ENCODE measurements at regions not wholly inside any gene's neighbourhood (a gene's known extent, or its start where the extent isn't known, plus 50 kb on each side); places are given as distances from the start of the nearest gene placed in this dataset.

- no peak overlapping the region for H3K9ac ChIP-seq (ENCODE audit: extremely low read depth, low read length, poor library complexity, severe bottlenecking)
- Mint-ChIP-seq H3K4me1 (no peaks in the 10 kb centered on the region), H3K4me3 (no peak overlapping the region), H3K36me3 (ENCODE audit: low read depth) (no peaks in the 10 kb centered on the region), H3K27ac (no peak overlapping the region), H3K9me3 (peaks cover 11% of the 10 kb centered on the region), H3K27me3 (ENCODE audit: insufficient read depth) (no peaks in the 10 kb centered on the region)
- H3K4me3 ChIP-seq (ENCODE audit: low read length) = no peak overlapping the region
- no peaks in the 10 kb centered on the region for H3K36me3 ChIP-seq (ENCODE audit: control insufficient read depth, insufficient read depth, low read length)
- H3K27ac ChIP-seq (ENCODE audit: low read depth, low read length) = no peak overlapping the region
- no peaks in the 10 kb centered on the region for H3K9me3 ChIP-seq (ENCODE audit: control insufficient read depth, low read length)
- no peak for DNase-seq
- H3K27me3 ChIP-seq (ENCODE audit: control insufficient read depth, insufficient read depth, low read length, poor library complexity, severe bottlenecking) = no peaks in the 10 kb centered on the region
- H3K4me1 ChIP-seq (ENCODE audit: control insufficient read depth, insufficient read depth, low read length) = no peaks in the 10 kb centered on the region
- WGBS, 2 experiments (ENCODE audit: insufficient coverage in 1 of 2, insufficient read length in 1 of 2) = 97 to 100% methylated on average over 1 of the region's 1 CpG
- no peak for TF ChIP-seq CTCF (conservative IDR thresholded peaks at IDR 0.05)
Measured at GRCh38 chr2:53373126-53373525, 394.5 kb upstream of the CHAC2 start.

GRCh38 chr2:53366543-53366942 lies 401.1 kb upstream of the CHAC2 start:
- no peaks in the 10 kb centered on the region for H3K4me1 ChIP-seq (ENCODE audit: control insufficient read depth, insufficient read depth, low read length)
- WGBS, 2 experiments (ENCODE audit: insufficient coverage in 1 of 2, insufficient read length in 1 of 2) = 93 to 100% methylated on average over 1 to 3 of the region's 3 CpGs
- H3K9ac ChIP-seq (ENCODE audit: extremely low read depth, low read length, poor library complexity, severe bottlenecking) = no peak overlapping the region
- H3K4me3 ChIP-seq (ENCODE audit: low read length) = no peak overlapping the region
- H3K36me3 ChIP-seq (ENCODE audit: control insufficient read depth, insufficient read depth, low read length) = no peaks in the 10 kb centered on the region
- Mint-ChIP-seq H3K36me3 (ENCODE audit: low read depth) (no peaks in the 10 kb centered on the region), H3K4me1 (no peaks in the 10 kb centered on the region), H3K4me3 (no peak overlapping the region), H3K9me3 (no peaks in the 10 kb centered on the region), H3K27ac (no peak overlapping the region), H3K27me3 (ENCODE audit: insufficient read depth) (no peaks in the 10 kb centered on the region)
- H3K9me3 ChIP-seq (ENCODE audit: control insufficient read depth, low read length) = no peaks in the 10 kb centered on the region
- no peak for TF ChIP-seq CTCF (conservative IDR thresholded peaks at IDR 0.05)
- no peak for DNase-seq
- H3K27me3 ChIP-seq (ENCODE audit: control insufficient read depth, insufficient read depth, low read length, poor library complexity, severe bottlenecking) = no peaks in the 10 kb centered on the region
- no peak overlapping the region for H3K27ac ChIP-seq (ENCODE audit: low read depth, low read length)

- H3K9ac ChIP-seq (ENCODE audit: extremely low read depth, low read length, poor library complexity, severe bottlenecking) = no peak overlapping the region
- no peaks in the 10 kb centered on the region for H3K27me3 ChIP-seq (ENCODE audit: control insufficient read depth, insufficient read depth, low read length, poor library complexity, severe bottlenecking)
- Mint-ChIP-seq H3K4me1 (no peaks in the 10 kb centered on the region), H3K4me3 (no peak overlapping the region), H3K9me3 (peaks cover 9% of the 10 kb centered on the region), H3K36me3 (ENCODE audit: low read depth) (no peaks in the 10 kb centered on the region), H3K27me3 (ENCODE audit: insufficient read depth) (no peaks in the 10 kb centered on the region), H3K27ac (no peak overlapping the region)
- TF ChIP-seq CTCF (conservative IDR thresholded peaks at IDR 0.05) = no peak
- no peak overlapping the region for H3K27ac ChIP-seq (ENCODE audit: low read depth, low read length)
- H3K4me3 ChIP-seq (ENCODE audit: low read length) = no peak overlapping the region
- peaks cover 3% of the 10 kb centered on the region for H3K9me3 ChIP-seq (ENCODE audit: control insufficient read depth, low read length)
- DNase-seq = no peak
- whole genome bisulfite sequencing, 2 experiments (ENCODE audit: insufficient coverage in 1 of 2, insufficient read length in 1 of 2) = 90% methylated on average over 2 of the region's 2 CpGs; no CpG with 5 or more reads in 1 of the 2 experiments
- no peaks in the 10 kb centered on the region for H3K4me1 ChIP-seq (ENCODE audit: control insufficient read depth, insufficient read depth, low read length)
- no peaks in the 10 kb centered on the region for H3K36me3 ChIP-seq (ENCODE audit: control insufficient read depth, insufficient read depth, low read length)
Measured at GRCh38 chr2:53362934-53363333, 404.7 kb upstream of the CHAC2 start.
